B cell (primary cell): ENCODE measurements at regions not wholly inside any gene's neighbourhood (a gene's known extent, or its start where the extent isn't known, plus 50 kb on each side); places are given as distances from the start of the nearest gene placed in this dataset.

Experiments used
- CTCF ChIP-seq: fragments of 200-600 bp; IDR thresholded peaks from one replicate; pipeline ENCODE4 v1.8.0; 2022; ENCODE audit warnings: antibody characterized with exemption, mild to moderate bottlenecking
- EZH2 ChIP-seq: IDR thresholded peaks from 2 replicates; pipeline ENCODE4 v1.6.1; 2012; ENCODE audit warnings: borderline replicate concordance, low read depth, mild to moderate bottlenecking, moderate library complexity, low read length; ENCODE audit not compliant: insufficient read depth, poor library complexity, severe bottlenecking

GRCh38 chr13:66077132-66077689 lies 1152.9 kb downstream of the PCDH9 start:
- TF ChIP-seq CTCF (no peak), EZH2 (no peak)
